Kidney (tissue), 13 donors: ENCODE measurements at regions not wholly inside any gene's neighbourhood (a gene's known extent, or its start where the extent isn't known, plus 50 kb on each side); places are given as distances from the start of the nearest gene placed in this dataset.

Experiments used
- DNase-seq, 5 donors: peaks; one replicate each; pipeline ENCODE4 v3.0.0-alpha.2; 2013 to 2020
- FAIRE-seq: peaks from 2 replicates; lab custom pipeline; 2012; peaks lifted over from hg19 to GRCh38; lab: Jason Lieb, UNC
- H3K27ac ChIP-seq, 2 donors: one replicate each; pipeline ENCODE4 v1.7.0; 2013; ENCODE audit warnings: low read depth in 2 of 2, low read length in 2 of 2, inconsistent platforms in 1 of 2
- H3K27me3 ChIP-seq: one replicate; pipeline ENCODE4 v1.7.1; 2013; ENCODE audit warnings: low read length, inconsistent platforms; ENCODE audit not compliant: control insufficient read depth, insufficient read depth
- H3K36me3 ChIP-seq, 3 donors: one replicate each; pipeline versions ENCODE4 v1.7.0 to v1.7.1; 2013; ENCODE audit warnings: low read length in 3 of 3, control low read depth in 1 of 3, inconsistent platforms in 1 of 3; ENCODE audit not compliant: insufficient read depth in 3 of 3, control insufficient read depth in 2 of 3
- H3K4me1 ChIP-seq, 3 donors: one replicate each; pipeline versions ENCODE4 v1.7.0 to v1.7.1; 2013; ENCODE audit warnings: low read length in 3 of 3, inconsistent platforms in 1 of 3, low read depth in 1 of 3; ENCODE audit not compliant: control insufficient read depth in 2 of 3, insufficient read depth in 2 of 3
- H3K4me3 ChIP-seq, 3 donors: one replicate each; pipeline versions ENCODE4 v1.7.0 to v1.8.1; 2013; ENCODE audit warnings: low read length in 3 of 3, control low read depth in 1 of 3, inconsistent platforms in 1 of 3
- H3K9ac ChIP-seq, 3 donors: one replicate each; pipeline versions ENCODE4 v1.7.0 to v1.7.1; 2013; ENCODE audit warnings: low read length in 3 of 3, control low read depth in 1 of 3, inconsistent platforms in 1 of 3
- H3K9me3 ChIP-seq, 3 donors: one replicate each; pipeline versions ENCODE4 v1.7.0 to v1.7.1; 2013; ENCODE audit warnings: low read length in 3 of 3, control low read depth in 1 of 3, inconsistent platforms in 1 of 3; ENCODE audit not compliant: control insufficient read depth in 2 of 3, insufficient read depth in 1 of 3
- CTCF ChIP-seq: IDR thresholded peaks from 3 replicates; pipeline ENCODE4 v1.5.1; 2012; ENCODE audit warnings: mild to moderate bottlenecking, moderate library complexity, borderline replicate concordance; ENCODE audit not compliant: insufficient read depth; ENCODE audit errors: extremely low read depth
- intact Hi-C: fragments of 100-400 bp; cut with DNase I; formaldehyde crosslinking; loops from one replicate; pipeline ENCODE4 v1.11.1; 2022
- donor health status: control.
- donor health status: control.
- donor health status: control.
- donor health status: control.
- donor health status: control.
- donor health status: DM: yes; HTN: yes; CAD: no.
- donor health status: Normal renal cell carcinoma (clear cell type).

- Histone ChIP-seq H3K4me3 (no peak overlapping the region), H3K36me3 (no peaks in the 10 kb centered on the region), H3K9me3 (no peaks in the 10 kb centered on the region), H3K27ac (no peak overlapping the region), H3K27me3 (no peaks in the 10 kb centered on the region), H3K4me1 (no peaks in the 10 kb centered on the region), H3K9ac (no peak overlapping the region)
- intact Hi-C loops = no loop called here
- FAIRE-seq (no peak), DNase-seq (no peak)
- TF ChIP-seq CTCF = no peak
Measured at GRCh38 chr14:78073028-78073427, 97.1 kb upstream of the NRXN3 start.

GRCh38 chr14:78074561-78074960 lies 95.6 kb upstream of the NRXN3 start:
- Histone ChIP-seq H3K4me1 (no peaks in the 10 kb centered on the region), H3K4me3 (no peak overlapping the region), H3K27ac (no peak overlapping the region), H3K9me3 (no peaks in the 10 kb centered on the region), H3K27me3 (no peaks in the 10 kb centered on the region), H3K9ac (no peak overlapping the region), H3K36me3 (no peaks in the 10 kb centered on the region)
- no peak for TF ChIP-seq CTCF
- DNase-seq = no peak
- FAIRE-seq = no peak
- intact Hi-C loops = no loop called here

- Histone ChIP-seq H3K27ac (no peak overlapping the region), H3K36me3 (no peaks in the 10 kb centered on the region), H3K9ac (no peak overlapping the region), H3K4me1 (no peaks in the 10 kb centered on the region), H3K27me3 (no peaks in the 10 kb centered on the region), H3K9me3 (no peaks in the 10 kb centered on the region), H3K4me3 (no peak overlapping the region)
- FAIRE-seq (no peak), DNase-seq (no peak)
- no peak for TF ChIP-seq CTCF
- intact Hi-C loops = no loop called here
Measured at GRCh38 chr14:78075033-78075432, 95.1 kb upstream of the NRXN3 start.

- no peaks in the 10 kb centered on the region for H3K9me3 ChIP-seq
- no peak overlapping the region for H3K4me3 ChIP-seq
- FAIRE-seq (no peak), DNase-seq (no peak)
- no peaks in the 10 kb centered on the region for H3K4me1 ChIP-seq
- no peak overlapping the region for H3K27ac ChIP-seq
- no peaks in the 10 kb centered on the region for H3K36me3 ChIP-seq
- no peaks in the 10 kb centered on the region for H3K27me3 ChIP-seq
- no peak overlapping the region for H3K9ac ChIP-seq
- intact Hi-C loops = no loop called here
- no peak for TF ChIP-seq CTCF
Measured at GRCh38 chr14:78075555-78076277, 94.5 kb upstream of the NRXN3 start.
